ENCODE measurements at regions not wholly inside any gene's neighbourhood (a gene's known extent, or its start where the extent isn't known, plus 50 kb on each side); places are given as distances from the start of the nearest gene placed in this dataset.

DNA sequence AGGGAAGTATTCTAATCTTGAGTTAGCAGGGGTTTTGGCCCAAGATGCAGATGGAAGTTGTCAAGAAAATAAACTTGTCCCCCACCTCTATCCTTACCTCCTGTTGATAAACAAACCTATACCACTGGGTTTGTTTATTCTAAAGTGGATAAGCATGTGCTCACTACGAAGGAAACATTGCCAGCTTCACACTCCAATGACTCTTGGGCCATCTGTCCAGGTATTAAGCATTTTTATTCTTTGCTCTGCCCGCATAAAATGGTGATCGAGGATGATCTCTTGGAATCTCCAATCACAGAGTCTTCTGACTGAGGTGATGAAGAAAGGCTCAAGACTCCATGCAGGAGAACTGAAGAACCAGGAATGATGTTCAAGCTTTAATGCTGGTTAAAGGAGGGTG lies 1908.4 kb upstream of the PIK3C3 start:
- Histone ChIP-seq H3K27ac (ENCODE audit: low read length) (no peak overlapping the region), H3K4me3 (ENCODE audit: low read length) (no peak overlapping the region), H3K4me1 (ENCODE audit: control insufficient read depth, insufficient read depth, low read length) (no peaks in the 10 kb centered on the region), H3K27me3 (ENCODE audit: control insufficient read depth, insufficient read depth) (no peaks in the 10 kb centered on the region), H3K9me3 (ENCODE audit: control insufficient read depth, low read length) (no peaks in the 10 kb centered on the region)
- DNase-seq, result no peak
- intact Hi-C loops (cut with DNase I), result no loop called here
- ATAC-seq, result no peak
- 79% methylated on average over 3 of the region's 3 CpGs for WGBS

- Histone ChIP-seq H3K9me3 (ENCODE audit: control insufficient read depth, low read length) (no peaks in the 10 kb centered on the region), H3K27me3 (ENCODE audit: control insufficient read depth, insufficient read depth) (no peaks in the 10 kb centered on the region), H3K27ac (ENCODE audit: low read length) (no peak overlapping the region), H3K4me3 (ENCODE audit: low read length) (no peak overlapping the region), H3K4me1 (ENCODE audit: control insufficient read depth, insufficient read depth, low read length) (no peaks in the 10 kb centered on the region)
- intact Hi-C loops (cut with DNase I), result no loop called here
- DNase-seq (no peak), ATAC-seq (no peak)
- 67% methylated on average over 8 of the region's 8 CpGs for WGBS
Observed at GRCh38 chr18:40041951-40042350, 1913.1 kb upstream of the PIK3C3 start.

- H3K4me3 ChIP-seq (ENCODE audit: low read length), result no peak overlapping the region
- H3K4me1 ChIP-seq (ENCODE audit: control insufficient read depth, insufficient read depth, low read length), result no peaks in the 10 kb centered on the region
- WGBS, result 83% methylated on average over 4 of the region's 4 CpGs
- no peak overlapping the region for H3K27ac ChIP-seq (ENCODE audit: low read length)
- intact Hi-C loops (cut with DNase I), result no loop called here
- H3K9me3 ChIP-seq (ENCODE audit: control insufficient read depth, low read length), result no peaks in the 10 kb centered on the region
- DNase-seq (no peak), ATAC-seq (no peak)
- H3K27me3 ChIP-seq (ENCODE audit: control insufficient read depth, insufficient read depth), result no peaks in the 10 kb centered on the region
Observed at GRCh38 chr18:40040574-40040973, 1914.5 kb upstream of the PIK3C3 start.

GRCh38 chr18:40037356-40037755 lies 1917.7 kb upstream of the PIK3C3 start:
- no peaks in the 10 kb centered on the region for H3K9me3 ChIP-seq (ENCODE audit: control insufficient read depth, low read length)
- DNase-seq, result no peak
- no peak overlapping the region for H3K27ac ChIP-seq (ENCODE audit: low read length)
- no peak overlapping the region for H3K4me3 ChIP-seq (ENCODE audit: low read length)
- H3K4me1 ChIP-seq (ENCODE audit: control insufficient read depth, insufficient read depth, low read length), result no peaks in the 10 kb centered on the region
- WGBS, result 88% methylated on average over 6 of the region's 6 CpGs
- H3K27me3 ChIP-seq (ENCODE audit: control insufficient read depth, insufficient read depth), result no peaks in the 10 kb centered on the region
- no peak for ATAC-seq
- intact Hi-C loops (cut with DNase I), result no loop called here

DNA sequence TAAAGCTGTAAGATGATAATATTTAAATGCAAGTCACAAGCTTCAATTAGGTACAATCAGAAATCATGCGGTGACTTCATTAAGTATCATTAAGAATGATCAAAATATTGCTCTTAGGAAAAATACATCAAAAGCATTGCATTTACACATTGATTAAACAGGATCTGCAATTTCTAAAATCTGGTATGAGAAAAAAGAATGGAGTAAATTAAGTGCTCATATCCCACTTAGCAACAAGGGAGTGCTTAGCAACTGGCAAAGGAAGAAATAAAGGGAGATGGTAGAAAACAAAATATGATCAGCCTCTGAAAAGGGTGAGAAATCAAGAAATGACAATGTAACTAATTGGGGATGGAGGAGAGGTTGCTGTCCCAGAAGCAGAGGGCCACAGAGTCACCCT lies 1918.2 kb upstream of the PIK3C3 start:
- ATAC-seq (no peak), DNase-seq (no peak)
- intact Hi-C loops (cut with DNase I), result no loop called here
- 96% methylated on average over 1 of the region's 1 CpG for WGBS
- Histone ChIP-seq H3K27me3 (ENCODE audit: control insufficient read depth, insufficient read depth) (no peaks in the 10 kb centered on the region), H3K27ac (ENCODE audit: low read length) (no peak overlapping the region), H3K4me3 (ENCODE audit: low read length) (no peak overlapping the region), H3K4me1 (ENCODE audit: control insufficient read depth, insufficient read depth, low read length) (no peaks in the 10 kb centered on the region), H3K9me3 (ENCODE audit: control insufficient read depth, low read length) (no peaks in the 10 kb centered on the region)

GRCh38 chr18:40035966-40036365 lies 1919.1 kb upstream of the PIK3C3 start:
- Histone ChIP-seq H3K9me3 (ENCODE audit: control insufficient read depth, low read length) (no peaks in the 10 kb centered on the region), H3K4me1 (ENCODE audit: control insufficient read depth, insufficient read depth, low read length) (no peaks in the 10 kb centered on the region), H3K27me3 (ENCODE audit: control insufficient read depth, insufficient read depth) (no peaks in the 10 kb centered on the region), H3K27ac (ENCODE audit: low read length) (no peak overlapping the region), H3K4me3 (ENCODE audit: low read length) (no peak overlapping the region)
- intact Hi-C loops (cut with DNase I), result no loop called here
- 94% methylated on average over 1 of the region's 1 CpG for WGBS
- DNase-seq (no peak), ATAC-seq (no peak)

DNA sequence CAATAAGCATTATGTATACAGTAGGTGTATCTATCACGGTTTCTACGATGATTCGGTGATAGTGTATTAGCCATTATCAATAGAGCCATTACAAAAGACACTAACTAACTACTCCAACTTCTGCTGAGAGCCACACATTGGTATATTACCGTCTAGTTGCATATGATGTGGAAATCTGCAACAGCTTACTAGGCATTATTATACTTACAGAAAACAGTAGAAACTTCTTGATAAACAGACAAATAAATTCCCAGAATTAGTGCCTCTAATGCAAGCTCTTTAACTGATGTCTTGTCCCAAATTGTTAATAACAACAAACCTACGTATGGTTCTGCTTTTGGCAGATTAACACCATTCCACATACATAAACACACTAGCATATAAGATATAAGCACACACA lies 1923.0 kb upstream of the PIK3C3 start:
- intact Hi-C loops (cut with DNase I), result no loop called here
- Histone ChIP-seq H3K27me3 (ENCODE audit: control insufficient read depth, insufficient read depth) (no peaks in the 10 kb centered on the region), H3K27ac (ENCODE audit: low read length) (no peak overlapping the region), H3K4me3 (ENCODE audit: low read length) (no peak overlapping the region), H3K9me3 (ENCODE audit: control insufficient read depth, low read length) (no peaks in the 10 kb centered on the region), H3K4me1 (ENCODE audit: control insufficient read depth, insufficient read depth, low read length) (no peaks in the 10 kb centered on the region)
- WGBS, result 90% methylated on average over 5 of the region's 5 CpGs
- no peak for ATAC-seq
- no peak for DNase-seq

GRCh38 chr18:40031435-40031834 lies 1923.6 kb upstream of the PIK3C3 start:
- Histone ChIP-seq H3K27ac (ENCODE audit: low read length) (no peak overlapping the region), H3K9me3 (ENCODE audit: control insufficient read depth, low read length) (no peaks in the 10 kb centered on the region), H3K4me1 (ENCODE audit: control insufficient read depth, insufficient read depth, low read length) (no peaks in the 10 kb centered on the region), H3K27me3 (ENCODE audit: control insufficient read depth, insufficient read depth) (no peaks in the 10 kb centered on the region), H3K4me3 (ENCODE audit: low read length) (no peak overlapping the region)
- DNase-seq (no peak), ATAC-seq (no peak)
- intact Hi-C loops (cut with DNase I), result no loop called here
- WGBS, result 75% methylated on average over 1 of the region's 1 CpG

DNA sequence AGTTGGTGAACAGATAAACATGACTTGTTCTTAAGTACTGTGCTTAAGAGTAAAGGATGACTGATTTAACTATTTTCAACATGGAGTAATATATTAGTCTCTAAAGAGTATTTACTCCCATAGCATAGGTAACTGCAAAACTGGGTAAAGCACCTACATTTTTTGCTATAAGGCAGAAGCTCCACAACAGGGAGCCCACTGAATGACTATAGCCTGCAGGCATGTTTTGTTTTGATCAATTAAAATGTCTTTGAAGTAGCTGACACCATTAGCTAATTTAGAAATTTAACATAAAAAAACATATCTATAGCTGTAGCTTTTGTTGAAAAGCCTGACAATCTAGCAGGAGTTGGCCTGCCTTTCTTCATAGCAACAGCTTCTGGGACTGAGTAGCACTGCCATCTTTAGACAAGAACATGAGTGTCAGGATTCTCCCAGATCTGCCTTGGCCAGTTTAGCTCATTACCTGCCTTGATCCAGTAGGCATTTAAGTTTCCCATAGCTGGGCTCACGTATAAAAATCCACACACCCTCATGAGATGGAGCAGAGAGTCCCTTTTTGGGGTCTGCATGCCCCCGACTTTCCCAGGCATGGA lies 1935.1 kb upstream of the PIK3C3 start:
- Histone ChIP-seq H3K9me3 (ENCODE audit: control insufficient read depth, low read length) (no peaks in the 10 kb centered on the region), H3K27ac (ENCODE audit: low read length) (no peak overlapping the region), H3K4me1 (ENCODE audit: control insufficient read depth, insufficient read depth, low read length) (no peaks in the 10 kb centered on the region), H3K27me3 (ENCODE audit: control insufficient read depth, insufficient read depth) (no peaks in the 10 kb centered on the region), H3K4me3 (ENCODE audit: low read length) (no peak overlapping the region)
- 73% methylated on average over 2 of the region's 2 CpGs for WGBS
- ATAC-seq (no peak), DNase-seq (no peak)
- intact Hi-C loops (cut with DNase I), result no loop called here

DNA sequence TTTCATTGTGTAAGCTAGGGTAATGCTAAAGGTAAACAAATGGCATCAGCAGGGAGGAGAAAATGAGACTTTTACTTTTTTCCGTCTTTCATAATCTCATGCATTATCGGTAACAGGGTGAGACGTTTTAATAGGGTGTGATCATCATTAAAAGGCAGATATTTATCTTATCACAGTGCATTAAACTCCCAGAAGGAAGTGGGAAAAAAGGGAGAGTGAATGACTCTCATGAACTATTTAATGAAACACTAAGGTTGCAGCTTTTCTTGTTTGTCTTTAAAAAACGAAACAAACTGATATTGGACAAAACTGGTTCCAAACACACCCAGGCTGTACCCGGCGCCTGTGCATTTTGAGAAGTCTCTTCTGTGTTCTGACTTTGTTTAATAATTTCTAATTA lies 1936.8 kb upstream of the PIK3C3 start:
- Histone ChIP-seq H3K9me3 (ENCODE audit: control insufficient read depth, low read length) (no peaks in the 10 kb centered on the region), H3K4me1 (ENCODE audit: control insufficient read depth, insufficient read depth, low read length) (no peaks in the 10 kb centered on the region), H3K27me3 (ENCODE audit: control insufficient read depth, insufficient read depth) (no peaks in the 10 kb centered on the region), H3K4me3 (ENCODE audit: low read length) (no peak overlapping the region), H3K27ac (ENCODE audit: low read length) (no peak overlapping the region)
- no peak for DNase-seq
- 60% methylated on average over 6 of the region's 6 CpGs for WGBS
- ATAC-seq, result no peak
- intact Hi-C loops (cut with DNase I), result no loop called here

GRCh38 chr18:40017021-40017420 lies 1938.0 kb upstream of the PIK3C3 start:
- intact Hi-C loops (cut with DNase I), result no loop called here
- no peak overlapping the region for H3K27ac ChIP-seq (ENCODE audit: low read length)
- 76% methylated on average over 6 of the region's 6 CpGs for WGBS
- ATAC-seq (no peak), DNase-seq (no peak)
- H3K4me1 ChIP-seq (ENCODE audit: control insufficient read depth, insufficient read depth, low read length), result no peaks in the 10 kb centered on the region
- no peak overlapping the region for H3K4me3 ChIP-seq (ENCODE audit: low read length)
- no peaks in the 10 kb centered on the region for H3K27me3 ChIP-seq (ENCODE audit: control insufficient read depth, insufficient read depth)
- no peaks in the 10 kb centered on the region for H3K9me3 ChIP-seq (ENCODE audit: control insufficient read depth, low read length)

DNA sequence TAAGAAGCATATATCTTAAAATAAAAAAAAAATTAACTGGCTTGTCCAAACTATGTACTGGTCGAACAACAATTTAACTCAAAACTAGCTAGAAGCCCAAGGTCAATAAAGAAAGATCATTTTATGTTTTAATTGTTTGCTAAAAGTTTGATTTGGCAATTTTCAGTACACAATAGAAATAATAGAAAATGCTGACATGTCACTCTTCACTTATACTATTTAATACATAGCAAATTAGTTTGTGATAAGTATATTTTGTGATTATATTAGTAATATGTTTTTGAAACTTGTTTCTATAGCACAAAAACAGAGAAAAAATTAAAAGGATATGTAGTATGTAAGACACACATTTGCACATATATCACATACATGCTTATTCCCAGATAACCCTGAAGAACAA lies 1938.6 kb upstream of the PIK3C3 start:
- DNase-seq (no peak), ATAC-seq (no peak)
- intact Hi-C loops (cut with DNase I), result no loop called here

More for the DNA sequence above, 1938.6 kb upstream of the PIK3C3 start:
- Histone ChIP-seq H3K27ac (ENCODE audit: low read length) (no peak overlapping the region), H3K9me3 (ENCODE audit: control insufficient read depth, low read length) (no peaks in the 10 kb centered on the region), H3K27me3 (ENCODE audit: control insufficient read depth, insufficient read depth) (no peaks in the 10 kb centered on the region), H3K4me1 (ENCODE audit: control insufficient read depth, insufficient read depth, low read length) (no peaks in the 10 kb centered on the region), H3K4me3 (ENCODE audit: low read length) (no peak overlapping the region)
- 82% methylated on average over 1 of the region's 1 CpG for WGBS
